Ecto neural progenitor cell (in vitro differentiated cells): ENCODE measurements at regions not wholly inside any gene's neighbourhood (a gene's known extent, or its start where the extent isn't known, plus 50 kb on each side); places are given as distances from the start of the nearest gene placed in this dataset.

ENCODE experiments used
- DNase-seq: peaks from one replicate; pipeline ENCODE4 v3.0.0-alpha.2; 2018; ENCODE audit warnings: low spot score

GRCh38 chr5:57839025-57839424 lies 356.4 kb upstream of the ACTBL2 start:
- no peak for DNase-seq

GRCh38 chr5:57836921-57837320 lies 354.3 kb upstream of the ACTBL2 start:
- no peak for DNase-seq

- DNase-seq = no peak
Measured at GRCh38 chr5:57836331-57836730, 353.7 kb upstream of the ACTBL2 start.

GRCh38 chr5:57834829-57835608 lies 352.4 kb upstream of the ACTBL2 start:
- peak; percentile 53 for DNase-seq

- no peak for DNase-seq
Measured at GRCh38 chr5:57833489-57833888, 350.9 kb upstream of the ACTBL2 start.

GRCh38 chr5:57832875-57833274 lies 350.3 kb upstream of the ACTBL2 start:
- no peak for DNase-seq

GRCh38 chr5:57831932-57832331 lies 349.3 kb upstream of the ACTBL2 start:
- DNase-seq = no peak

GRCh38 chr5:57831090-57831489 lies 348.5 kb upstream of the ACTBL2 start:
- no peak for DNase-seq

- no peak for DNase-seq
Measured at GRCh38 chr5:57828221-57828620, 345.6 kb upstream of the ACTBL2 start.

- DNase-seq = no peak
Measured at GRCh38 chr5:57825031-57825686, 342.5 kb upstream of the ACTBL2 start.

GRCh38 chr5:57824623-57825022 lies 342.0 kb upstream of the ACTBL2 start:
- no peak for DNase-seq

GRCh38 chr5:57824047-57824446 lies 341.4 kb upstream of the ACTBL2 start:
- DNase-seq = no peak

- no peak for DNase-seq
Measured at GRCh38 chr5:57822651-57823050, 340.0 kb upstream of the ACTBL2 start.

GRCh38 chr5:57818397-57818796 lies 335.8 kb upstream of the ACTBL2 start:
- no peak for DNase-seq

GRCh38 chr5:57817924-57818323 lies 335.3 kb upstream of the ACTBL2 start:
- no peak for DNase-seq

- DNase-seq = no peak
Measured at GRCh38 chr5:57817001-57817453, 334.4 kb upstream of the ACTBL2 start.

GRCh38 chr5:57816108-57816507 lies 333.5 kb upstream of the ACTBL2 start:
- no peak for DNase-seq

- DNase-seq = no peak
Measured at GRCh38 chr5:57805732-57806131, 323.1 kb upstream of the ACTBL2 start.

- no peak for DNase-seq
Measured at GRCh38 chr5:57805170-57805569, 322.6 kb upstream of the ACTBL2 start.

GRCh38 chr5:57804505-57804904 lies 321.9 kb upstream of the ACTBL2 start:
- DNase-seq = no peak

- DNase-seq = no peak
Measured at GRCh38 chr5:57804007-57804444, 321.4 kb upstream of the ACTBL2 start.

- no peak for DNase-seq
Measured at GRCh38 chr5:57802131-57802530, 319.5 kb upstream of the ACTBL2 start.

GRCh38 chr5:57795203-57795602 lies 312.6 kb upstream of the ACTBL2 start:
- DNase-seq = no peak

GRCh38 chr5:57791875-57792274 lies 309.3 kb upstream of the ACTBL2 start:
- DNase-seq = no peak
